Hepatocyte (in vitro differentiated cells): ENCODE measurements at regions not wholly inside any gene's neighbourhood (a gene's known extent, or its start where the extent isn't known, plus 50 kb on each side); places are given as distances from the start of the nearest gene placed in this dataset.

ENCODE experiments used
- CTCF ChIP-seq: fragments of 200-600 bp; sonication (generic); IDR thresholded peaks from 2 replicates; pipeline ENCODE4 v1.5.1; 2016; ENCODE audit warnings: antibody characterized with exemption, mild to moderate bottlenecking; ENCODE audit not compliant: poor library complexity
- EZH2 ChIP-seq: fragments of 200-600 bp; sonication (generic); IDR thresholded peaks from 2 replicates; pipeline ENCODE4 v1.6.1; 2016; ENCODE audit warnings: antibody characterized with exemption, mild to moderate bottlenecking, borderline replicate concordance
- EZH2phosphoT487 ChIP-seq: fragments of 200-600 bp; sonication (generic); IDR thresholded peaks from one replicate; pipeline ENCODE4 v1.6.1; 2018; ENCODE audit warnings: antibody characterized with exemption, mild to moderate bottlenecking, low read depth, moderate library complexity; ENCODE audit not compliant: unreplicated experiment, severe bottlenecking

GRCh38 chr4:178881937-178882336 lies 1439.7 kb upstream of the AGA start:
- TF ChIP-seq CTCF: no peak
- no peak for TF ChIP-seq EZH2phosphoT487
- TF ChIP-seq EZH2: no peak
